Trophoblast cell (in vitro differentiated cells and primary cell): ENCODE measurements at regions not wholly inside any gene's neighbourhood (a gene's known extent, or its start where the extent isn't known, plus 50 kb on each side); places are given as distances from the start of the nearest gene placed in this dataset.

Source experiments
- DNase-seq, 2 donors: peaks; one replicate each; pipeline ENCODE4 v3.0.0-alpha.2; 2016
- H2AFZ ChIP-seq: 2 replicates; pipeline ENCODE4 v1.6.1; 2013; ENCODE audit warnings: low read length, moderate library complexity, mild to moderate bottlenecking; ENCODE audit not compliant: insufficient read depth, poor library complexity
- H2AK5ac ChIP-seq: 2 replicates; pipeline ENCODE4 v1.6.1; 2013; ENCODE audit warnings: mild to moderate bottlenecking, low read length
- H2BK120ac ChIP-seq: 2 replicates; pipeline ENCODE4 v1.6.1; 2013; ENCODE audit warnings: low read length, mild to moderate bottlenecking, moderate library complexity; ENCODE audit not compliant: insufficient read depth, poor library complexity
- H2BK12ac ChIP-seq: 2 replicates; pipeline ENCODE4 v1.6.1; 2013; ENCODE audit warnings: mild to moderate bottlenecking, low read length, moderate library complexity
- H2BK5ac ChIP-seq: 2 replicates; pipeline ENCODE4 v1.6.1; 2013; ENCODE audit warnings: low read length, low read depth, moderate library complexity, mild to moderate bottlenecking; ENCODE audit not compliant: poor library complexity
- H3K14ac ChIP-seq: 2 replicates; pipeline ENCODE4 v1.6.1; 2013; ENCODE audit warnings: mild to moderate bottlenecking, low read length
- H3K18ac ChIP-seq: 2 replicates; pipeline ENCODE4 v1.6.1; 2013; ENCODE audit warnings: mild to moderate bottlenecking, low read length
- H3K23ac ChIP-seq: 2 replicates; pipeline ENCODE4 v1.6.1; 2013; ENCODE audit warnings: low read length
- H3K27ac ChIP-seq: 2 replicates; pipeline ENCODE4 v1.5.1; 2013; ENCODE audit warnings: low read depth, mild to moderate bottlenecking, inconsistent platforms, low read length, moderate library complexity
- H3K27me3 ChIP-seq: 2 replicates; pipeline ENCODE4 v1.6.1; 2013; ENCODE audit warnings: inconsistent platforms, mild to moderate bottlenecking, low read length, moderate library complexity; ENCODE audit not compliant: insufficient read depth
- H3K36me3 ChIP-seq, 2 experiments: 1 replicate in 1 of 2; 2 replicates in 1 of 2; pipeline ENCODE4 v1.6.1; 2013; ENCODE audit warnings: low read length in 2 of 2, mild to moderate bottlenecking in 2 of 2, moderate library complexity in 1 of 2; ENCODE audit not compliant: insufficient read depth in 2 of 2, control insufficient read depth in 1 of 2
- H3K4ac ChIP-seq: 2 replicates; pipeline ENCODE4 v1.6.1; 2013; ENCODE audit warnings: low read depth, mild to moderate bottlenecking, low read length, moderate library complexity
- H3K4me1 ChIP-seq, 2 experiments: 1 replicate in 1 of 2; 2 replicates in 1 of 2; pipeline ENCODE4 v1.6.1; 2013; ENCODE audit warnings: low read length in 2 of 2, mild to moderate bottlenecking in 2 of 2, moderate library complexity in 1 of 2; ENCODE audit not compliant: insufficient read depth in 2 of 2, control insufficient read depth in 1 of 2
- H3K4me2 ChIP-seq: 2 replicates; pipeline ENCODE4 v1.6.1; 2013; ENCODE audit warnings: inconsistent platforms, mild to moderate bottlenecking, low read length, moderate library complexity
- H3K4me3 ChIP-seq: 2 replicates; pipeline ENCODE4 v1.5.1; 2013; ENCODE audit warnings: mild to moderate bottlenecking, low read depth, low read length, inconsistent platforms
- H3K79me1 ChIP-seq: one replicate; pipeline ENCODE4 v1.6.1; 2013; ENCODE audit warnings: low read length
- H3K79me2 ChIP-seq: 2 replicates; pipeline ENCODE4 v1.6.1; 2013; ENCODE audit warnings: low read length, mild to moderate bottlenecking; ENCODE audit not compliant: control insufficient read depth, insufficient read depth, poor library complexity
- H3K9ac ChIP-seq: 2 replicates; pipeline ENCODE4 v1.6.1; 2013; ENCODE audit warnings: mild to moderate bottlenecking, low read length
- H3K9me3 ChIP-seq: 2 replicates; pipeline ENCODE4 v1.6.1; 2013; ENCODE audit warnings: low read depth, mild to moderate bottlenecking, control low read depth, inconsistent platforms, low read length; ENCODE audit not compliant: insufficient read depth
- H4K12ac ChIP-seq: 2 replicates; pipeline ENCODE4 v1.6.1; 2013; ENCODE audit warnings: low read depth, mild to moderate bottlenecking, low read length, moderate library complexity
- H4K8ac ChIP-seq: 2 replicates; pipeline ENCODE4 v1.6.1; 2013; ENCODE audit warnings: low read depth, mild to moderate bottlenecking, low read length, moderate library complexity
- H4K91ac ChIP-seq: one replicate; pipeline ENCODE4 v1.6.1; 2013; ENCODE audit warnings: low read depth, mild to moderate bottlenecking, low read length, moderate library complexity
- WGBS: extraction: QIAGEN DNeasy Blood & Tissue Kit; methylation state at CpG from one replicate; pipeline ENCODE4 v1.1.7; 2013; ENCODE audit warnings: missing lambda C conversion rate; ENCODE audit not compliant: insufficient read length, insufficient coverage; ENCODE audit errors: extremely low coverage; 5-methylcytosine and 5-hydroxymethylcytosine counted together

- H3K4me1 ChIP-seq, result no peaks in the 10 kb centered on the region
- H3K4me3 ChIP-seq, result no peak overlapping the region
- no peak for DNase-seq
- no peak overlapping the region for H4K8ac ChIP-seq
- H2BK12ac ChIP-seq, result no peak overlapping the region
- H3K9ac ChIP-seq, result no peak overlapping the region
- H4K91ac ChIP-seq, result no peak overlapping the region
- peaks cover 2% of the 10 kb centered on the region for H3K9me3 ChIP-seq
- H3K36me3 ChIP-seq, result no peaks in the 10 kb centered on the region
- no peak overlapping the region for H3K23ac ChIP-seq
- H3K4me2 ChIP-seq, result no peak overlapping the region
- H2AK5ac ChIP-seq, result no peak overlapping the region
- no peaks in the 10 kb centered on the region for H3K79me1 ChIP-seq
- H4K12ac ChIP-seq, result no peak overlapping the region
- H3K27ac ChIP-seq, result no peak overlapping the region
- no peak overlapping the region for H3K14ac ChIP-seq
- no peak overlapping the region for H2AFZ ChIP-seq
- H3K27me3 ChIP-seq, result no peaks in the 10 kb centered on the region
- no peak overlapping the region for H2BK5ac ChIP-seq
- no CpG with 5 or more reads among the region's 3 CpGs for WGBS
- H3K79me2 ChIP-seq, result no peaks in the 10 kb centered on the region
- no peak overlapping the region for H3K4ac ChIP-seq
- H3K18ac ChIP-seq, result no peak overlapping the region
- H2BK120ac ChIP-seq, result no peak overlapping the region
Observed at GRCh38 chr2:6078414-6078813, 386.2 kb downstream of the SOX11 start.

DNA sequence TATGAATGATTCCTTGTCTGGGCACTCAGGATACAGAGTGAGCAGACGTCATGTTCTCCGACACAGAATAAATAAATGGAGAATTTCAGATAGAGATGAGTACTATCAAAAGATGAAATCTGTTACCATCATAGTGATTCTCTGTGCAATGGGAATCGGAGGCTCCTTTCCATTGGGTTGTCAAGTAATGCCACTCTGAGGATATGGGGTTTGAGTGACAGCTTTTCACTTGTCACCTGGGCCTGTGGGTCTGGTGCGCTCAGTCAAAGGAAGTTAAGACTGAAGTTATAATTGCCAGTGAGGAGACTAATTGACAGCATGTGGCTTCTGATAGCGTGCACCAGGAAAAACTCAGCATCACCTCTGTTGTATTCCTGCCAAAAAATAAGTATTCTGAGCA, 387.2 kb downstream of the SOX11 start:
- no peak overlapping the region for H2BK5ac ChIP-seq

DNA sequence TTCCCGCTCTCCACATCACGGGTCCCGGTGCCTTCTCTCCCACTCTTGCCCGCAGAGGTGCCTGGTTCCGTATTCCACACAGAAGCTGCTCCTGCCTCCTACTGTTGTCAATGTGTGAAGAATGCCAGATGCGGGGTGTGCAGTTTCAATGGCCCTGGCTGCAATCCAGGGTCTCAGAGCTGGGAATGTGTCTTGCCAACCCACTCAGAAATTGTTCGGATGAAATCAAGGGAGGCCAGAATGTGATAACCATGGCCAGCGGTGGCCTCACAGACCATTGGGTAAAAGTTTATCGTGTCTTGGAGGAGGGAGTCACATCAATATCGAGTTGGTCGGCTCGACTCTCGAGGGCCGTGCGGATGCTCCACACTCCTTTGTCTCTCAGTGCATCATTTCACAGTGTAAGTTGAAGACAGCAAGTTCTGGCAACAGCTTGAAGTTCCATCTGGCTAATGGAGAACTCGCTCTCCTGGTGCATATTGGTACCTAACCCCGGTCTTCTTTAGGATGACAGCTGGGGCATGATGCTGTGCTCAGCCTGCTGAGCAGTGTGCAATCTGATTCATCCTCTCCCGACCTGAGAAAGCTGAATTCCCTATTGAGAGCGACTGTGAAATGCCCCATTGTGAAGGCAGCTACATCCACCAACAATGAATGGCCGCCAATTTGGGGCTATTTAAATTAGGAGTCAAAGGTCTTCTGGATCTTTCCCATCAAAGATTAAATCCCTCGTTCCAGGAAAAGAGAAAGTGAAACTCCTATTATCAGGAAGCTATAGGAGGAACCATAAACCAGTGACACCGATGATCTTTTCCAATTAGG, 389.0 kb downstream of the SOX11 start:
- H3K9me3 ChIP-seq, result peaks cover 2% of the 10 kb centered on the region
- no peak overlapping the region for H3K4ac ChIP-seq
- no CpG with 5 or more reads among the region's 22 CpGs for WGBS
- no peaks in the 10 kb centered on the region for H3K79me1 ChIP-seq
- no peak overlapping the region for H4K8ac ChIP-seq
- no peak overlapping the region for H3K18ac ChIP-seq
- DNase-seq, result no peak
- no peak overlapping the region for H2BK120ac ChIP-seq
- no peaks in the 10 kb centered on the region for H3K4me1 ChIP-seq
- no peak overlapping the region for H3K23ac ChIP-seq
- H3K36me3 ChIP-seq, result no peaks in the 10 kb centered on the region
- H3K9ac ChIP-seq, result no peak overlapping the region
- no peak overlapping the region for H3K4me2 ChIP-seq
- H4K12ac ChIP-seq, result no peak overlapping the region
- H2AK5ac ChIP-seq, result no peak overlapping the region
- H3K27me3 ChIP-seq, result no peaks in the 10 kb centered on the region
- no peaks in the 10 kb centered on the region for H3K79me2 ChIP-seq
- H2BK12ac ChIP-seq, result no peak overlapping the region
- no peak overlapping the region for H3K27ac ChIP-seq
- no peak overlapping the region for H2BK5ac ChIP-seq
- H2AFZ ChIP-seq, result no peak overlapping the region
- H3K14ac ChIP-seq, result no peak overlapping the region
- H3K4me3 ChIP-seq, result no peak overlapping the region
- no peak overlapping the region for H4K91ac ChIP-seq

More for the DNA sequence above, 387.2 kb downstream of the SOX11 start:
- H3K4me2 ChIP-seq, result no peak overlapping the region
- H2AK5ac ChIP-seq, result no peak overlapping the region
- no peak overlapping the region for H4K91ac ChIP-seq
- H3K9ac ChIP-seq, result no peak overlapping the region
- no peak overlapping the region for H3K14ac ChIP-seq
- H2BK12ac ChIP-seq, result no peak overlapping the region
- no peak overlapping the region for H3K18ac ChIP-seq
- H4K8ac ChIP-seq, result no peak overlapping the region
- no peaks in the 10 kb centered on the region for H3K27me3 ChIP-seq
- no CpG with 5 or more reads among the region's 5 CpGs for WGBS
- H3K9me3 ChIP-seq, result peaks cover 2% of the 10 kb centered on the region
- no peaks in the 10 kb centered on the region for H3K4me1 ChIP-seq
- no peak overlapping the region for H3K4ac ChIP-seq
- H2AFZ ChIP-seq, result no peak overlapping the region
- no peak overlapping the region for H3K27ac ChIP-seq
- H3K79me1 ChIP-seq, result no peaks in the 10 kb centered on the region
- no peak overlapping the region for H2BK120ac ChIP-seq
- H3K36me3 ChIP-seq, result no peaks in the 10 kb centered on the region
- no peak overlapping the region for H4K12ac ChIP-seq
- no peak overlapping the region for H3K23ac ChIP-seq
- no peaks in the 10 kb centered on the region for H3K79me2 ChIP-seq
- H3K4me3 ChIP-seq, result no peak overlapping the region
- no peak for DNase-seq

- Histone ChIP-seq H4K8ac (no peak overlapping the region), H3K4ac (no peak overlapping the region), H2BK5ac (no peak overlapping the region), H3K79me2 (no peaks in the 10 kb centered on the region), H4K91ac (no peak overlapping the region), H3K18ac (no peak overlapping the region), H3K4me1 (no peaks in the 10 kb centered on the region), H3K79me1 (no peaks in the 10 kb centered on the region), H3K27ac (no peak overlapping the region), H3K36me3 (no peaks in the 10 kb centered on the region), H3K14ac (no peak overlapping the region), H3K9ac (no peak overlapping the region), H3K4me2 (no peak overlapping the region), H3K4me3 (no peak overlapping the region), H4K12ac (no peak overlapping the region), H3K27me3 (no peaks in the 10 kb centered on the region), H2BK120ac (no peak overlapping the region), H2AFZ (no peak overlapping the region), H2AK5ac (no peak overlapping the region), H3K23ac (no peak overlapping the region), H2BK12ac (no peak overlapping the region), H3K9me3 (peaks cover 4% of the 10 kb centered on the region)
- no peak for DNase-seq
- no CpG with 5 or more reads among the region's 5 CpGs for WGBS
Observed at GRCh38 chr2:6081955-6082624, 389.9 kb downstream of the SOX11 start.
